ENCODE measurements at regions not wholly inside any gene's neighbourhood (a gene's known extent, or its start where the extent isn't known, plus 50 kb on each side); places are given as distances from the start of the nearest gene placed in this dataset.

DNA sequence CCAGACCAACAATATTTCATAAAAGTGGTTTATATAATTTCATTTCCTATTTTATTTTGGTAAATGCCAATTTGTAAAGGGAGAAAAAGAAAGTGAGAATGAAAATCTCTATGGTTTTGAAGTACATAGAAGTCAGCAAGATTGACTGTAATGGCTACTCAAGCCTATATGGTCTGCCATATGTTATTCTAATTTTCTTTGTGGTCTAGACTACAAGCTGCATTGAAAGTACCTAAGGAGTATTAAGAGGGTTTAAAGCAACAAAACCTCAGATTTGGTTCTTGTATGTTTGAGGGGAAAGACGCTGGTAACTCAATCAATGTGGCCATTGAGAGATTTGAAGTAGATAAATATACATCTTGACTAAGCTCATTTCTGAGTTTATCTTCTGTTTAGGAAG, 193.5 kb upstream of the EYA4 start:
- no peaks in the 10 kb centered on the region for H3K27me3 Mint-ChIP-seq
- ChIA-PET POLR2A (no interaction called here), CTCF (no interaction called here)
- H3K4me1 ChIP-seq (ENCODE audit: control insufficient read depth in 1 of 2, extremely low read depth in 1 of 2, insufficient read depth in 2 of 2, low read length in 2 of 2) = no peaks in the 10 kb centered on the region
- no peak overlapping the region for H3K27ac Mint-ChIP-seq
- no peaks in the 10 kb centered on the region for H3K27me3 ChIP-seq (replicated peaks in 1 of 2; ENCODE audit: control insufficient read depth in 2 of 2, extremely low read depth in 1 of 2, insufficient read depth in 2 of 2, low read length in 1 of 2)
- H3K27ac ChIP-seq (ENCODE audit: low read length) = no peak overlapping the region
- no peak for DNase-seq
- ATAC-seq (replicated peaks in 1 of 4) = no peak
- no peak overlapping the region for H3K4me3 Mint-ChIP-seq
- no peaks in the 10 kb centered on the region for H3K9me3 ChIP-seq
- H3K9me3 Mint-ChIP-seq = no peaks in the 10 kb centered on the region
- H3K4me3 ChIP-seq (ENCODE audit: control insufficient read depth in 1 of 2, extremely low read depth in 1 of 2, low read length in 1 of 2) = no peak overlapping the region
- 100% methylated on average over 1 of the region's 1 CpG for WGBS (ENCODE audit: insufficient coverage)
- no peaks in the 10 kb centered on the region for H3K36me3 Mint-ChIP-seq
- H3K4me1 Mint-ChIP-seq = no peaks in the 10 kb centered on the region
- no peaks in the 10 kb centered on the region for H3K36me3 ChIP-seq (ENCODE audit: control insufficient read depth in 2 of 2, extremely low read depth in 1 of 2, insufficient read depth in 1 of 2, low read length in 1 of 2)

DNA sequence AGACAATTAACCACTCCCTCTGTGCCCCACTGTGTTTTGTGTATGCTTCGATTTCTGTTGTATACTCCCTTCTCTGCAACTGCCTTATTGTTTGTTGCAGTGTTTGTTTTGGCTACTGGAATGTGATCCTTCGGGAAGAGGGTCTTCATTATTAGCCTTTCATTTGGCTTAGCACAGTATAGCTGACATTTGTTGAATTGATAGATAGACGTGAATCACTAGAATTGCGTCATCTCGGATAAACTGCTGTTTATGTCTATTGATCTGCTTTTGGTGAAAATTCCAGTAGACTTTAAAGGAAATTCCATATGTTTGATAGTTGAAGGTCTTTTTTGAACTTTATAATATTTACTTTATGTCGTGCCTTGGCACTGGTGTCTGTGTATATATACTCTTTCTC, 189.9 kb upstream of the EYA4 start:
- H3K27ac Mint-ChIP-seq = no peak overlapping the region
- Histone ChIP-seq H3K9me3 (no peaks in the 10 kb centered on the region), H3K27ac (ENCODE audit: low read length) (no peak overlapping the region), H3K27me3 (replicated peaks in 1 of 2; ENCODE audit: control insufficient read depth in 2 of 2, extremely low read depth in 1 of 2, insufficient read depth in 2 of 2, low read length in 1 of 2) (no peaks in the 10 kb centered on the region), H3K4me1 (ENCODE audit: control insufficient read depth in 1 of 2, extremely low read depth in 1 of 2, insufficient read depth in 2 of 2, low read length in 2 of 2) (no peaks in the 10 kb centered on the region), H3K4me3 (ENCODE audit: control insufficient read depth in 1 of 2, extremely low read depth in 1 of 2, low read length in 1 of 2) (no peak overlapping the region), H3K36me3 (ENCODE audit: control insufficient read depth in 2 of 2, extremely low read depth in 1 of 2, insufficient read depth in 1 of 2, low read length in 1 of 2) (no peaks in the 10 kb centered on the region)
- DNase-seq (no peak), ATAC-seq (replicated peaks in 1 of 4) (no peak)
- H3K27me3 Mint-ChIP-seq = peaks cover 0 to 4% of the 10 kb centered on the region in 2 donors
- CTCF ChIA-PET = no interaction called here
- no peaks in the 10 kb centered on the region for H3K9me3 Mint-ChIP-seq
- 76% methylated on average over 3 of the region's 6 CpGs for WGBS (ENCODE audit: insufficient coverage)
- H3K36me3 Mint-ChIP-seq = no peaks in the 10 kb centered on the region
- POLR2A ChIA-PET = no interaction called here
- H3K4me1 Mint-ChIP-seq = no peaks in the 10 kb centered on the region
- no peak overlapping the region for H3K4me3 Mint-ChIP-seq

DNA sequence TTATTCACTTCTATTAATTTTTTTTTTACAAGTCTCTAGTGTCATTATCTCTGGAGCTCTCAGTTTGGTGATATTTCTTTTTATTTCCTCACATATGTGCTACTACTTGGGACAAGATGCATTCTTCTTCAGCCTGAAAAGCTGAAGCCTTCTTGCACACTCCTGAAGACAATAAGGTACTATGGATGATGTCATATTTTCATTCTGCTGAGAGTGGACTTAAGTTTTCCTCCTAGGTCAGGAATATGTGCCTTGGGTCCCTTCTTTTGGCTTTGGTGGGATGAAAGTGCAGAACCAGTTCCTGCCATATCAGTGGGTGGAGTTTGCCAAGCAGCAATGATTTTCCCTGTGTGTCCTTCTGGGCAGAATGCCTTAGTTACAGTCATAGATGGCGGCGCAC, 188.7 kb upstream of the EYA4 start:
- DNase-seq (no peak), ATAC-seq (replicated peaks in 1 of 4) (no peak)
- Histone ChIP-seq H3K27me3 (replicated peaks in 1 of 2; ENCODE audit: control insufficient read depth in 2 of 2, extremely low read depth in 1 of 2, insufficient read depth in 2 of 2, low read length in 1 of 2) (no peaks in the 10 kb centered on the region), H3K4me1 (ENCODE audit: control insufficient read depth in 1 of 2, extremely low read depth in 1 of 2, insufficient read depth in 2 of 2, low read length in 2 of 2) (no peaks in the 10 kb centered on the region), H3K4me3 (ENCODE audit: control insufficient read depth in 1 of 2, extremely low read depth in 1 of 2, low read length in 1 of 2) (no peak overlapping the region), H3K9me3 (no peaks in the 10 kb centered on the region), H3K36me3 (ENCODE audit: control insufficient read depth in 2 of 2, extremely low read depth in 1 of 2, insufficient read depth in 1 of 2, low read length in 1 of 2) (no peaks in the 10 kb centered on the region), H3K27ac (ENCODE audit: low read length) (no peak overlapping the region)
- no peaks in the 10 kb centered on the region for H3K4me1 Mint-ChIP-seq
- no CpG with 5 or more reads among the region's 2 CpGs for WGBS (ENCODE audit: insufficient coverage)
- no peak overlapping the region for H3K27ac Mint-ChIP-seq
- no peaks in the 10 kb centered on the region for H3K36me3 Mint-ChIP-seq
- ChIA-PET CTCF (no interaction called here), POLR2A (interaction anchor here in 1 of 2 donors (0.5 kb wide), 1 partner anchor 14 kb away, joined by 11 read pairs; no protein-coding TSS in a partner anchor)
- peaks cover 0 to 4% of the 10 kb centered on the region in 2 donors for H3K27me3 Mint-ChIP-seq
- no peak overlapping the region for H3K4me3 Mint-ChIP-seq
- no peaks in the 10 kb centered on the region for H3K9me3 Mint-ChIP-seq

DNA sequence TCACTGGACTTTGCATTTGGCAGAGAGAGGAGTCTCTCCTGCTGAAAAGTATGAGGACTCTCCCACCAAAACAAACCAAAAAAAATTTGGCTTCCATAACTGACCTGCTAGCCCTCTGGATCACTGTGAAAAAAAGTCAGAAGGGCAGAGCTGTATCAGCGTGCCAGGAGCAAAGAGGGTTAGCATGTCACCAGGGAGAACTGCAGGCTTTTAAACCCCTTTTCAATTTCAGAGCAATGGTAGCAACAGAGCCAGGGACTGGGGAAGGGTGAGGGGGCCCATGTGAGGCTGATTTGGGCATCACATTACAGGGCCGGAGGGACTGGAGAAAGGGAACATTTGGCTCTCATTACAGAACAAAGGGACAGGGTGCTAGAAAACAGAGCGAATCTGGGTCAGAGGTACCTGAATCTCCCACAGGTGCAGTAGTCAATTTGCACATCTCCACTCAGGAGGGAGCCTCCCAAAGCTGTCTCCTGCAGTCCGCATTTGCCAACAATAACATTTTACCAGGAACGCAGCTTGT, 185.7 kb upstream of the EYA4 start:
- H3K36me3 ChIP-seq (ENCODE audit: control insufficient read depth in 2 of 2, extremely low read depth in 1 of 2, insufficient read depth in 1 of 2, low read length in 1 of 2) = no peaks in the 10 kb centered on the region
- 83% methylated on average over 2 of the region's 5 CpGs for WGBS (ENCODE audit: insufficient coverage)
- no peak for DNase-seq
- POLR2A ChIA-PET = no interaction called here
- no peaks in the 10 kb centered on the region for H3K9me3 Mint-ChIP-seq
- H3K9me3 ChIP-seq = no peaks in the 10 kb centered on the region
- no peak overlapping the region for H3K4me3 Mint-ChIP-seq
- ATAC-seq (replicated peaks in 1 of 4) = no peak
- H3K27ac Mint-ChIP-seq = no peak overlapping the region
- no peak overlapping the region for H3K4me3 ChIP-seq (ENCODE audit: control insufficient read depth in 1 of 2, extremely low read depth in 1 of 2, low read length in 1 of 2)
- H3K4me1 Mint-ChIP-seq = no peaks in the 10 kb centered on the region
- no peaks in the 10 kb centered on the region for H3K27me3 ChIP-seq (replicated peaks in 1 of 2; ENCODE audit: control insufficient read depth in 2 of 2, extremely low read depth in 1 of 2, insufficient read depth in 2 of 2, low read length in 1 of 2)
- H3K4me1 ChIP-seq (ENCODE audit: control insufficient read depth in 1 of 2, extremely low read depth in 1 of 2, insufficient read depth in 2 of 2, low read length in 2 of 2) = no peaks in the 10 kb centered on the region
- CTCF ChIA-PET = no interaction called here
- H3K27ac ChIP-seq (ENCODE audit: low read length) = no peak overlapping the region
- no peaks in the 10 kb centered on the region for H3K36me3 Mint-ChIP-seq
- H3K27me3 Mint-ChIP-seq = peaks cover 0 to 4% of the 10 kb centered on the region in 2 donors

DNA sequence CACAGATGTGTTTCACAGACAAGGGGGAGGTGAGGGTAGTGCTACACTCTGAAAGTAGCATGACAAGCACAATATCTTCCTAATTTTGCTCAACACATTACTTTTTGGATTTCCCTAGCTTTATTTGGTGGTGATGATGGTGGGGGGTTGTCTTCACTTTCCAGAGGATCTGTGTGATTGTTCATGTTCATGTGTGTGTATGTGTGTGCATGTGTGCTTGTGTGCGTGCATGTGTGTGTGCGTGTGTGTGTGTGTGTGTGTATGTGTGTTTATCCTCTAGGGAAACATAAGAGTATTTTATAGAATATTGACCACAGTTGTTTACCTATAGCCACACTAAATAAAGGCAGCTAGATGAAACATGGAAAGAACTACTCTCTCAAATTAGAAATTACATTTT, 183.8 kb upstream of the EYA4 start:
- ATAC-seq (replicated peaks in 1 of 4) (no peak), DNase-seq (no peak)
- Mint-ChIP-seq H3K4me3 (no peak overlapping the region), H3K4me1 (no peaks in the 10 kb centered on the region), H3K27me3 (peaks cover 0 to 4% of the 10 kb centered on the region in 2 donors), H3K27ac (no peak overlapping the region), H3K36me3 (no peaks in the 10 kb centered on the region), H3K9me3 (no peaks in the 10 kb centered on the region)
- no peaks in the 10 kb centered on the region for H3K9me3 ChIP-seq
- H3K4me1 ChIP-seq (ENCODE audit: control insufficient read depth in 1 of 2, extremely low read depth in 1 of 2, insufficient read depth in 2 of 2, low read length in 2 of 2) = no peaks in the 10 kb centered on the region
- no peaks in the 10 kb centered on the region for H3K27me3 ChIP-seq (replicated peaks in 1 of 2; ENCODE audit: control insufficient read depth in 2 of 2, extremely low read depth in 1 of 2, insufficient read depth in 2 of 2, low read length in 1 of 2)
- H3K27ac ChIP-seq (ENCODE audit: low read length) = no peak overlapping the region
- no CpG with 5 or more reads among the region's 2 CpGs for WGBS (ENCODE audit: insufficient coverage)
- no peak overlapping the region for H3K4me3 ChIP-seq (ENCODE audit: control insufficient read depth in 1 of 2, extremely low read depth in 1 of 2, low read length in 1 of 2)
- ChIA-PET POLR2A (no interaction called here), CTCF (interaction anchor here in 1 of 2 donors (0.6 kb wide), 1 partner anchor 17 kb away, joined by 3 read pairs; no protein-coding TSS in a partner anchor)
- H3K36me3 ChIP-seq (ENCODE audit: control insufficient read depth in 2 of 2, extremely low read depth in 1 of 2, insufficient read depth in 1 of 2, low read length in 1 of 2) = no peaks in the 10 kb centered on the region

DNA sequence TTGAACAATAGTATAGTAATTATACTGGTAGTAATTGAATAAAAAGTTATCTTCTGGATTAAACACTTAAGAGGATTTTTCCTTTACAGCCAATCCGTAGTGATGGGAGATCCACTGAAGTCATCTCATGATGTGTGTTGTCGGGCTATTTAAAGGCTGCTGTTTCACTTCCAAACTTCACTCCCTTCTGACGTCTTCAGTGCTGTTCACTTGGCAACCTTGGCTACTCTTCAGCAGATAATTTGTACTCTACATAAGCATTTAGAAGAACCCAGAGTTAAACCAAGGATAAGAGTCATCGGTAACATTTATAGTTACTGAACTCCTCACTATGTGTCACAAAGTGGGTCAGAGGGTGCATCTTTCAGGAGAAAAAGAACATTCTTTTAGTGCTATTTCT, 179.1 kb upstream of the EYA4 start:
- CTCF ChIA-PET = no interaction called here
- H3K27me3 Mint-ChIP-seq = peaks cover 0 to 4% of the 10 kb centered on the region in 2 donors
- no peak overlapping the region for H3K4me3 Mint-ChIP-seq
- no peaks in the 10 kb centered on the region for H3K4me1 Mint-ChIP-seq
- no CpG with 5 or more reads among the region's 4 CpGs for WGBS (ENCODE audit: insufficient coverage)
- POLR2A ChIA-PET = no interaction called here
- no peaks in the 10 kb centered on the region for H3K9me3 Mint-ChIP-seq
- H3K36me3 Mint-ChIP-seq = no peaks in the 10 kb centered on the region
- no peak overlapping the region for H3K4me3 ChIP-seq (ENCODE audit: control insufficient read depth in 1 of 2, extremely low read depth in 1 of 2, low read length in 1 of 2)
- H3K27me3 ChIP-seq (replicated peaks in 1 of 2; ENCODE audit: control insufficient read depth in 2 of 2, extremely low read depth in 1 of 2, insufficient read depth in 2 of 2, low read length in 1 of 2) = no peaks in the 10 kb centered on the region
- no peak overlapping the region for H3K27ac ChIP-seq (ENCODE audit: low read length)
- H3K9me3 ChIP-seq = no peaks in the 10 kb centered on the region
- no peaks in the 10 kb centered on the region for H3K4me1 ChIP-seq (ENCODE audit: control insufficient read depth in 1 of 2, extremely low read depth in 1 of 2, insufficient read depth in 2 of 2, low read length in 2 of 2)
- no peak for DNase-seq
- no peaks in the 10 kb centered on the region for H3K36me3 ChIP-seq (ENCODE audit: control insufficient read depth in 2 of 2, extremely low read depth in 1 of 2, insufficient read depth in 1 of 2, low read length in 1 of 2)
- ATAC-seq (replicated peaks in 1 of 4) = no peak
- H3K27ac Mint-ChIP-seq = no peak overlapping the region

DNA sequence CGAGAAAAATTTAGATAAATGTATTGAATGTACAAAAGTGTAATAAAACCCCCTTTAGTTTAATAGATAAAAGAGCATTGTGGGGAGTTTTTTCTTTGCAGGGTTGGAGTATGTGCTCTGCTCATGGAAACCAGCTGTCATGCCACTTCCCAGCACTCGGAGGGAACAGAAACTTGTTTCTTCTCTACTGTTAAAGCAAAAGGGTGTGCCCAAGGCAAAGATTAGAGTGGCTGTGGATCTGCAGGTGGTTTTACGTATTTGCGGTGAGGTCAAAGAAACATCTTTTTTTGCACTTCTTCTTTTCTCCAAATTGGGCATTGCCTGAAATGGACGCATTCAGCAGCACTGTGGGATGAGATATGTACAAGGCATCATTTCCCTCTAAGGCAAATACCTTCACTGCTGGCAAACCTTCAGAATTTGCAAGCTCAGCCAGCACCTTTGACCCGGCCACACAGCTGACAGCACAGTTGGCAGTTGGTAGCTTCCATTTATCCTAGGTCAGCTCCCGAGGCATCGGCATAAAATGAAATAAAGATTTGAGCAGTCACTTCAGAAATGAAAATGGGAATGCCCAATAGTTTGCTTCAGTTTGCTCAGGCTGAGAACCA, 178.4 kb upstream of the EYA4 start:
- Mint-ChIP-seq H3K36me3 (no peaks in the 10 kb centered on the region), H3K27me3 (peaks cover 0 to 4% of the 10 kb centered on the region in 2 donors), H3K4me3 (no peak overlapping the region), H3K27ac (no peak overlapping the region), H3K9me3 (no peaks in the 10 kb centered on the region), H3K4me1 (no peaks in the 10 kb centered on the region)
- POLR2A ChIA-PET = no interaction called here
- CTCF ChIA-PET = no interaction called here
- peak in 1 of 35 experiments; percentile 1 for DNase-seq
- ATAC-seq (replicated peaks in 1 of 4) = no peak
- no peaks in the 10 kb centered on the region for H3K27me3 ChIP-seq (replicated peaks in 1 of 2; ENCODE audit: control insufficient read depth in 2 of 2, extremely low read depth in 1 of 2, insufficient read depth in 2 of 2, low read length in 1 of 2)
- no peaks in the 10 kb centered on the region for H3K36me3 ChIP-seq (ENCODE audit: control insufficient read depth in 2 of 2, extremely low read depth in 1 of 2, insufficient read depth in 1 of 2, low read length in 1 of 2)
- WGBS (ENCODE audit: insufficient coverage) = 85% methylated on average over 3 of the region's 8 CpGs
- H3K9me3 ChIP-seq = no peaks in the 10 kb centered on the region
- H3K4me1 ChIP-seq (ENCODE audit: control insufficient read depth in 1 of 2, extremely low read depth in 1 of 2, insufficient read depth in 2 of 2, low read length in 2 of 2) = no peaks in the 10 kb centered on the region
- H3K27ac ChIP-seq (ENCODE audit: low read length) = no peak overlapping the region
- no peak overlapping the region for H3K4me3 ChIP-seq (ENCODE audit: control insufficient read depth in 1 of 2, extremely low read depth in 1 of 2, low read length in 1 of 2)

All from T-cell (primary cell).